Adrenal gland (tissue), 5 donors: ENCODE measurements at regions not wholly inside any gene's neighbourhood (a gene's known extent, or its start where the extent isn't known, plus 50 kb on each side); places are given as distances from the start of the nearest gene placed in this dataset.
A peak's percentile ranks its signal among the peaks of the same experiment; 100 is the strongest.

Source experiments
- CTCF ChIP-seq, 6 experiments: fragments of 450-650 bp in 4 of 6; fragments of 200-600 bp in 2 of 6; sonication (generic) in 1 of 6; IDR thresholded peaks; 1 replicate in 5 of 6; 2 replicates in 1 of 6; pipeline versions ENCODE4 v1.5.1 to v1.8.0; 2016 to 2021; ENCODE audit warnings: antibody characterized with exemption in 6 of 6, mild to moderate bottlenecking in 2 of 6, moderate library complexity in 1 of 6
- POLR2A ChIP-seq, 2 donors: fragments of 450-650 bp; IDR thresholded peaks; one replicate each; pipeline ENCODE4 v1.6.1; 2017; ENCODE audit warnings: antibody characterized with exemption in 2 of 2, mild to moderate bottlenecking in 2 of 2, moderate library complexity in 1 of 2
- donor health status: DM: no; HTN: no; CAD: no.

GRCh38 chr15:61621146-61621545, 392.0 kb upstream of the RORA start:
- TF ChIP-seq CTCF (IDR thresholded peaks at IDR 0.05) = peak; percentile 9 to 49 (median 34)
- TF ChIP-seq POLR2A (IDR thresholded peaks at IDR 0.05) = no peak
